Smooth muscle cell (in vitro differentiated cells): ENCODE measurements at regions not wholly inside any gene's neighbourhood (a gene's known extent, or its start where the extent isn't known, plus 50 kb on each side); places are given as distances from the start of the nearest gene placed in this dataset.

ENCODE experiments used
- DNase-seq: peaks from one replicate; lab custom pipeline; 2025; ENCODE audit not compliant: unreplicated experiment; lab: John Stamatoyannopoulos, UW
- H2AFZ ChIP-seq: fragments of 200-600 bp; sonication (generic); 2 replicates; pipeline ENCODE4 v1.6.0; 2016; ENCODE audit warnings: antibody characterized with exemption, low read depth, mild to moderate bottlenecking
- H3F3A ChIP-seq: fragments of 200-600 bp; sonication (generic); 2 replicates; pipeline ENCODE4 v1.6.0; 2017; ENCODE audit warnings: antibody characterized with exemption, low read depth
- H3K27ac ChIP-seq: fragments of 200-600 bp; sonication (generic); 2 replicates; pipeline ENCODE4 v1.5.1; 2016; ENCODE audit warnings: low read depth, mild to moderate bottlenecking
- H3K27me3 ChIP-seq: fragments of 200-600 bp; sonication (generic); 2 replicates; pipeline ENCODE4 v1.6.1; 2016; ENCODE audit warnings: low read depth, mild to moderate bottlenecking
- H3K36me3 ChIP-seq: fragments of 200-600 bp; sonication (generic); 2 replicates; pipeline ENCODE4 v1.5.1; 2016; ENCODE audit warnings: low read depth
- H3K4me1 ChIP-seq: fragments of 200-600 bp; sonication (generic); 2 replicates; pipeline ENCODE4 v1.5.1; 2016; ENCODE audit warnings: low read depth
- H3K4me2 ChIP-seq: fragments of 200-600 bp; sonication (generic); 2 replicates; pipeline ENCODE4 v1.6.0; 2016; ENCODE audit warnings: mild to moderate bottlenecking
- H3K4me3 ChIP-seq: fragments of 200-600 bp; sonication (generic); 2 replicates; pipeline ENCODE4 v1.5.1; 2016; ENCODE audit warnings: mild to moderate bottlenecking
- H3K79me2 ChIP-seq: fragments of 200-600 bp; sonication (generic); 2 replicates; pipeline ENCODE4 v1.6.0; 2016; ENCODE audit warnings: low read depth, mild to moderate bottlenecking
- H3K9ac ChIP-seq: fragments of 200-600 bp; sonication (generic); 2 replicates; pipeline ENCODE4 v1.6.0; 2016; ENCODE audit warnings: low read depth
- H3K9me3 ChIP-seq: fragments of 200-600 bp; sonication (generic); replicated peaks from 2 replicates; pipeline ENCODE4 v1.5.1; 2016; ENCODE audit warnings: low read depth
- H4K20me1 ChIP-seq: fragments of 200-600 bp; sonication (generic); 2 replicates; pipeline ENCODE4 v1.6.0; 2016; ENCODE audit warnings: low read depth
- CTCF ChIP-seq: fragments of 200-600 bp; sonication (generic); IDR thresholded peaks from 2 replicates; pipeline ENCODE4 v1.5.1; 2017; ENCODE audit warnings: borderline replicate concordance, mild to moderate bottlenecking, antibody characterized with exemption; ENCODE audit not compliant: insufficient read depth, poor library complexity, severe bottlenecking
- whole genome bisulfite sequencing: methylation state at CpG from one replicate; pipeline ENCODE4 v1.1.7; 2016; ENCODE audit warnings: low lambda C conversion rate; 5-methylcytosine and 5-hydroxymethylcytosine counted together

GRCh38 chr12:90071996-90072395, 363.4 kb upstream of the ATP2B1 start:
- Histone ChIP-seq H4K20me1 (no peaks in the 10 kb centered on the region), H3K36me3 (no peaks in the 10 kb centered on the region), H2AFZ (no peak overlapping the region), H3F3A (no peaks in the 10 kb centered on the region), H3K27ac (no peak overlapping the region), H3K4me1 (no peaks in the 10 kb centered on the region), H3K4me3 (no peak overlapping the region), H3K9ac (no peak overlapping the region), H3K9me3 (no peaks in the 10 kb centered on the region), H3K79me2 (no peaks in the 10 kb centered on the region), H3K4me2 (no peak overlapping the region), H3K27me3 (no peaks in the 10 kb centered on the region)
- 94% methylated on average over 8 of the region's 8 CpGs for WGBS
- no peak for DNase-seq
- no peak for TF ChIP-seq CTCF

GRCh38 chr12:90069711-90070110, 361.1 kb upstream of the ATP2B1 start:
- Histone ChIP-seq H3K27me3 (no peaks in the 10 kb centered on the region), H3K36me3 (no peaks in the 10 kb centered on the region), H2AFZ (no peak overlapping the region), H3K79me2 (no peaks in the 10 kb centered on the region), H3K4me3 (no peak overlapping the region), H3K27ac (no peak overlapping the region), H4K20me1 (no peaks in the 10 kb centered on the region), H3K4me1 (peaks cover 11% of the 10 kb centered on the region), H3K9me3 (no peaks in the 10 kb centered on the region), H3K9ac (no peak overlapping the region), H3F3A (no peaks in the 10 kb centered on the region), H3K4me2 (no peak overlapping the region)
- TF ChIP-seq CTCF = no peak
- no peak for DNase-seq
- 100% methylated on average over 2 of the region's 2 CpGs for WGBS

GRCh38 chr12:90067791-90068190, 359.2 kb upstream of the ATP2B1 start:
- no peak for DNase-seq
- H2AFZ ChIP-seq = no peak overlapping the region
- 88% methylated on average over 1 of the region's 1 CpG for WGBS
- no peaks in the 10 kb centered on the region for H3K79me2 ChIP-seq
- H3K27ac ChIP-seq = no peak overlapping the region
- no peak overlapping the region for H3K4me3 ChIP-seq
- no peaks in the 10 kb centered on the region for H3F3A ChIP-seq
- no peaks in the 10 kb centered on the region for H3K36me3 ChIP-seq
- H3K9me3 ChIP-seq = no peaks in the 10 kb centered on the region
- H4K20me1 ChIP-seq = no peaks in the 10 kb centered on the region
- no peaks in the 10 kb centered on the region for H3K27me3 ChIP-seq
- no peak overlapping the region for H3K4me2 ChIP-seq
- H3K4me1 ChIP-seq = peaks cover 13% of the 10 kb centered on the region
- no peak overlapping the region for H3K9ac ChIP-seq
- TF ChIP-seq CTCF = no peak
